Activated naive CD4-positive, alpha-beta T cell (primary cell): ENCODE measurements at regions not wholly inside any gene's neighbourhood (a gene's known extent, or its start where the extent isn't known, plus 50 kb on each side); places are given as distances from the start of the nearest gene placed in this dataset.

Experiments
- DNase-seq, 4 experiments: peaks; one replicate each; lab custom pipeline; 2025; lab: John Stamatoyannopoulos, UW

DNA sequence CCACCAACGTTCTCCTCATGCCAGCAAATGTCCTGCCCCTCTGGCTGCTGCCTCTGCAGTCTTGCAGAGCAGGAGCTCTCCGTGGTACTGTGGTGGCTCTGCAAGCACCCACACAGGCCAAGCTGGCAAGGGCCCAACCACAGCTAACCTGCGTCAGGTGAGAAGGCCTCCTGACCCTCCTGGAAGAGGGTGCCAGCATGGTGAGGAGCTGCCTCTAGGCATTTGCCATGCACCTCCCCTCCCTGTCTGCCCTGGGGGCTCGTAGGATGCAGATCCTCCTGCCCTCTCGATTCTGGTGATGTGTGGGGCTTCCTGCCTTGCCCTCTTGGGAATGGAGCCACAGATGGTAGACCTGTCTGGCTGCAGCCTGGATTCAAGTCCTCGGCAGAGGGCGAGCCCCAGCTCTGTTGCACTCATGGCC, 1408.8 kb downstream of the TBC1D22A start:
- DNase-seq, result no peak

DNA sequence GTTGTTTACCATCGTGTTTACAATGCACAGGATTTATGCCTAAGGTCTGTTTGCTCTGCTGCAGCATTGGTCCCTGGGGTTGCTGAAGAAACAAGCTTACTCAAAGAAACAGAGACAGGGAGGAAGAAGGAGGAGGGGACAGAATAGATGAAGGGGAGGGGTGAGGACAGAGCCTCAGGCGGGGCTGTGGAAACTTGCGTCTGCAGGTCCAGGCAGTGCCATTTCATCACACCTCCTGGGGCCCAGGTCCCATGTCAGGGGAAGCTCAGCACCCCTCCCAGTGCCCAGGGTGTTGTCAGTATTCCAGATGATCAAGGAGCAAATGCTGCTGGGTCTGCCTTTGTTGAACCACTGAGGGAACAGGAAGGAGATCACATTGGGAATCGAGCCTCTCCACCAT, 1406.8 kb downstream of the TBC1D22A start:
- no peak for DNase-seq

DNA sequence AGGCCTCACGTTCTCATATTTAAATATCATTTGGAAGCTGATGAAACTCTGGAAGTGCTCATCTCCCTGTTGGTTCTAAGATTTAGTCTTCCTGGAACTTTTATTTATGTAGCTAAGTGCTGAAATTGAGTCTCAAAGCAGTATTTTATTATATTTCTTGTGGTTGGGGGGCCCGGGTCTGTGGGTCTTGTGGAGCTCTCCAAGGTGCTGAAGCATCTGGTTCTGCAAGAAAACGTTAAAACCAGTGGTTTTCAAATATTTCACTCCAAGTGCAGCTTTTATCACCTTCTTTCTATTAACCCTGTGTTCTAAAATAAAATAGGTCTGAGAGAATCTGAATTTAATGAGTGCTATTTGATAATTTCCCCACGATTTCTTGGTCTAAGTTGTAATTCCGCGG, 1404.8 kb downstream of the TBC1D22A start:
- DNase-seq, result no peak

DNA sequence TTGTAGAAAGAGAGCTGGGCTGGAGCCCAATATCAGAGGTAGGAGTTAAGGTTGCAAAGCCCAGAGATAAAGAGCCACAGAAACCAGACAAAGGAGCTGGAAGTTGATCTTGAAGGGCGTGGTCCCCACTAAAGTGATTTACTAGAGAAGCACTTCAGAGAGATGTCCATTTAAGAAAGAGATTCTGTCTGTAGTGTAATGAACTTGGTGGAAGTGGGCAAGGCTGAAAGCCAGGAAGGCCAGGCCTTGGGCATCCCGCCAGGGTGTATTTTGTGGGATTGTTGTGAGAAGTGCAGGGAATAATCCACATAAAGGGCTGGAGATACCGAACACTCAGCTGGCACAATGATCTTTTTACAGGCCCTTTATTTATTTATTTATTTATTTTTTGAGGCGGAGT, 1398.8 kb downstream of the TBC1D22A start:
- no peak for DNase-seq

DNA sequence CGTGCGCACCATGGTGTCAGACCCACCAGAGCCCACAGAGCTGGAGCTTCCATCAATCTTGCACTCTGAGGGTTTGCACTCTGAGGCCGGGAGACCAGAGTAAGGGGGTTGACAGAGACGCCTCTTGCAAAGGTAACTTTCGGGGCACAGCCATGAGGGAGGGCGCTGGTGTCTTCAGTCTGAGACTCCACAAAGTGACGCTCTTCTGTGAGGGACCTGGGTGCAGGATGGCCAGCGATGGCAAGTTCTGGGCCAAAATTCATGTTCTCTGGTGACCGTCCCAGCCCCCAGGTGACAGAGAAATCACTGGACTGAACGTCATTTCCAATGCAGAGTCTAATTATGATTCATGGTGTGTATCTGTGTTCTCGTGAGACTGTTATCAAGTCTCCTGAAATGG, 1395.2 kb downstream of the TBC1D22A start:
- DNase-seq, result no peak

DNA sequence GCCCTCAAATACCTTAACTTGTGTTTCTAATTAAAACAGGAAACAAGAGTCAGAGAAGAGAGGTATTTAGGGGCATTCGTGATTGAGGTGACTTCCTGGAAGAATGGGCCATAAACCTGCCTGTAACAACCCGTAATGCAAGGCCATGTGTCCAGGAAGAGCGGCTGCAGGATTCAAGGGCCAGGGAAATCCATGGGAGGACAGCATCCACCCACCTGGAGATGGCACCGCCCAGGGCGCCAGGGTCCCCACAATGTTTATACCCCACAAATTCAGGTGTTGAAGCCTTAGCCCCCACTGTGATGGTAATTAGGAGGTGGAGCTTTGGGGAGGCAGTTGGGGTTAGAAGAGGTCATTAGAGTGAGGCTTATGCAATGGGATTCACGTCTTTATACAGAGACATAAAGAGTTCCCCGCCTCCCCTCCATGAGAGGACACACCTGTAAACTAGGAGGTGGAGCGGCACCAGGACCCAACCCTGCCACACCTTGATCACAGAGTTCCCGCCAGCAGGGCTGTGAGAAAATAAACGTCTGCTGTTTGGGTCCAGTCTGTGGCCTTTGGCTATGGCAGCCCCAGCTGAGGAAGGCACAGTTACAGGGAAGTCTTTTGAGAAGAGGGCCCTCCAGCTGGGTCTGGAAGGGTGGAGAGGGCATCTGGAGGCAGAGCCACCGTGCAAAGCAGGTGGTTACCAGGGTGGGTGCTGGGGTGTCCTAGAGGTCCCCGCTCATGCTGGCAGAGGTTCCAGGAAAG, 1394.3 kb downstream of the TBC1D22A start:
- DNase-seq, result no peak

DNA sequence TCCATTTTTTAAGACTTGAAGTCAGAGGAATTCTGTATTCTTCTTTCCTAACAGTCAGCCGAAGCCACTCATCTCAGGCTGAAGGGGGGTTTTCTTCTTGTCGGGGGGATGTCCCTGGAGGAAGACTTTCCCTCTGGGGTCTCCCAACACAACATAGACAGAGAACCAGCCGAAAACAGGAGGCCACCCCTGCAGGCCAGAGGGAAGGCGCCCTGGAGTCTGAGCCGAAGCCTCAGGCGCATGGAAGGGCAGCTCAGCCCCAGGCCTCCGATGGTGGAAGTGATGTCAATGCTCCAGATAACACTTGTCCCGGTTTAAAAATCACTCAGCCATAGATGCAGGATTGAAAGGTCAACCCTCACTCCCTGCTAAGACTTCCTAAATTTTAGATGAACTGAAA, 1393.0 kb downstream of the TBC1D22A start:
- DNase-seq, result no peak

DNA sequence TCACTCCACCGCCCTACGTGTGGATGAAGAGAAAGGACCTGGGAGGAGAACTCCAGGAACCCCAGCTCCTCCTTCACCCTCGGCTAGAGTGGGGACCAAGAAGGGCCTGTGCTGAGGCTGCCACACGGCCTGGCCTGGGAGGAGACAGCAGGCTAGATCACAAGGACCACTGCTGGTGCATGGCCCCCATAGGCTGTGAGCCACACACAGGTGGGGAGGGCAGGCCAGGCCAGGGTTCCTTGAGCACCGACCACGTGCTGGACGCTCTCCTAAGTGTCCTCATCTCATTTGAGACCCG, 1392.4 kb downstream of the TBC1D22A start:
- DNase-seq, result no peak

DNA sequence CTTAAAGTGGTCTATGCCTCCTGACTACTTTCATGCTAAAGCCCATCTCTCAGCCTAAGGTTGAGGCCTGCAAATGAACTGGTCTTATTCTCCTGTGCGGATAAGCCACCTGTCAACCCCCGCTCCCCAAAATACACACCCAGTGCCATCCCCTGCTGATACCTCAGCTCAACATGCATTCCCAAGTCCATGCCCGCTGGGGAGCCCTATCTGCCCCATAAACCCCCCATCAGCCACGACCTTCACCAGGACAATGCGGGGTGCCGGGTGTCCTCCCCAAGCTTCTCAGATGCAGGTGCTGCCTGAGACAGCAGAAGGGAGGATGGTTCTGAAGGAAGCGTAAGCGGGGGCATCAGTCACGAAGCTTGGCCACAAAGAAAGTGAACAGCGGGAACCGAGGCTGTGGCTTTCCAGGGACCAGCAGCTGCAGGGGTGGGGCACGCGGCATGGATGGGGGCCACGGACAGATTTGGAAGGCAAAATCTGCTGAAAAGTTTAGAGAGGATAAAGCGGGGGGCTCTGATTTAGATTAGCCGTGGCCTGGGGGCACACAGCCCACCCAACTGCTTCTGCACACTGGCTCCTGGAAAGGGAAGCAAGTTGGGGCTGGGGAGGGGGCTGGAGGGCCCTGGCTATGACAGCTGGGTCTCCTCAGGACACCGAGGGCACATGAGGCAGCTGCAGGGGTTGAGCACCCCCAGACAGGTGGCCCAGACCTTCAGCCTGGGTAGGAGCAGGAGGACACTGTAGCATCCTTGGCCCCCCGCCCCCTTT, 1391.9 kb downstream of the TBC1D22A start:
- no peak for DNase-seq

DNA sequence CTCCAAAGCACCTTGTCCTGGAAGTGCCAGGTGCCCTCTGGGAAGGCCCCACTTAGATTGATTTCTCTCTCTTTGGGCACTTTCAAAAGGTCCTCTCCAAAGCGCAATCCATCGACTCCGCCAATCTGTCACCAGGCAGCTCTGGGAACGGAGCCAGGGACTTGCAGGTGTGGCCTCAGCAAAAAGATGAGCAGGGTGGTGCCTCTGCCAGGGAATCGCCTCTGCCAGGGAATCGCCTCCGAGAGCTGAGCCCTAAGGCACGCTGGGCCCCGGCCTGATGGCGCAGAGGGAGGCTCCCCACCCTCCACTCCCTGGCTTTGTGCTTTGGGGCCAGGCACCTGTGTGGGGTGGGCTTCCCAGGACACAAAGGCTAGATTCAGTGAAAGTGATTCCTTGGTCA, 1391.3 kb downstream of the TBC1D22A start:
- no peak for DNase-seq

DNA sequence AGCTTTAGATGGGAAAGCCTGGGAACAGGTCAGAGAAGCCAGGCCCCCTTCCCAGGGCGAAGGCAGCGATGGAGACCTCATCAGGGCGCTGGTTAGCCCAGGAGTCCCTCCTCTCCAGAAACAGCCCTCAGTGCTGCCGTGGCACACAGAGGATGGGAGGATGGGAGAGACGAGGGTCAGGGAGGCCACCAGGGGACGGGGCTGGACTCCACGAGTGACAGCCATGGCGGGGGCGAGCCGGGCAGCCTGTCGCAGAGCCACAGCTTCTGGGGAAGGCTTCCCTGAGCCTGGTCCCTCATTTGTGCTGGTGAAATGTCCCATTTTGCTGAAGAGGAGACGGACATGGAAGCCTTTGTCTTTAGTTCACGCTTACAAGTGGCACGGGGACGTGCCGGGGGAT, 1390.5 kb downstream of the TBC1D22A start:
- no peak for DNase-seq

DNA sequence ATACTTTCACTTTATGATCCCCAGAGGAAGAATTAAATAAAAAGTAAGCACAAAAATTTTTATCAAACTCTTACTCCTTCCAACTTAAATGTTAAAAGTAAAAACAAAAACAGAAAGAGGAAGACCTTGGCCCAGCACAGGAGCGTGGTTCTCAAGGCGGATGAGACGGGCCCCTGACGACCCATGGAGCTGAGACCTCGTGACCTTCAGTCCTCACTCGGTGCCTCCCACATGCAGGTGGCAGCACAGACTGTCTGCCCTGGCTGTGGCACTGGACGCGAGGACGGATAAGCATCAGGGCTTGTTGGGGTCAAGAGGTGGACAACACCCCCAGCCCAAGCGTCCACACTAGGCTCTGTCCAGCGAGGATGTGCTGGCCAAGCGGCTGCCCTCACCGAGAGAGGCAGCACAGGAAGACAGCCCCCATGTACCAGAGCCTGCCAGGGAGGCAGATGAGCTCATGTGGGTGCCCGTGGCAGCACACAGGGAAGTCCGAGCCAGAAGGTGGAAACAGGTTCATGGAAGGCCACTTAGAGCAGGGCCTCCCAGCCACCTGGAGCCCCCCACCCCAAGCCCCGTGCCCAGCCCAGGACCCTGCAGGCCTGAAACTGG, 1389.8 kb downstream of the TBC1D22A start:
- no peak for DNase-seq

DNA sequence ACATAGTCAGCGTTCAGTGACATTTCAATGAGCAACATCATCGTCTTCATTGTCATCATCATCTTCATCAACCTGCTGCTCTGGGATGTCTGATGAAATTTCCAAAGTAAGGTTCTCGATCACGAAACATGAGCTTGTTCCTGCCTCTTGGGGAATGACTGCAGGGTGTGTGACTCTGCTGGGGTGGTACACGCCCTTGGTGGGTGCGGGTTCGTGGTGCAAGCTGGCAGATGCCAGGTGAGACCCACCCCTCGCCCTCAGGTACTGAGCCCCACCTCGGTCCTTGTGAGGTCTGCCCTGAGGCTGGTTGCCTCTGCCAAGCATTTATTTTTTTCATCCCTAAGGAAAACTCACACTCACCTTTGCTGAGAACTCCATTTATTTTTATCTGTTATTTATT, 1389.2 kb downstream of the TBC1D22A start:
- no peak for DNase-seq

DNA sequence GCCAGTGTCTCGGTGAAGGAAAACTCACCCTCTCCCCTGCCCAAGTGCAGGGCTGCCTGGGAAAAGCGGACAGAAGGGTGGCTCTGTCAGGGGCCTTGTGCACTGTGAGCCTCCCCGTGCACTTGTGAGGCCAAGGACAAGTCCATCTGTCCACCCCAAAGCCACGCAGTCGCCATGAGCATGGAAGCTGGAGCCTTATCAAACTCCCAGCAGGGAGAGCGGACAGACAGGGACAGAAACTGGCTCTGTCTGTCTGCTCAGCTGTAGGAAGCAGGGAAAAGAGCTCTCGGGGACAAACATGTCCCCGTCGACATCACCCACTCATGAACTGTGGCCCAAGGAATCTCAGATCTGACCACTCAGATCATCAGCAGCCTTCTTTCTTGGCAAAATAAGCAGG, 1385.4 kb downstream of the TBC1D22A start:
- DNase-seq, result no peak

DNA sequence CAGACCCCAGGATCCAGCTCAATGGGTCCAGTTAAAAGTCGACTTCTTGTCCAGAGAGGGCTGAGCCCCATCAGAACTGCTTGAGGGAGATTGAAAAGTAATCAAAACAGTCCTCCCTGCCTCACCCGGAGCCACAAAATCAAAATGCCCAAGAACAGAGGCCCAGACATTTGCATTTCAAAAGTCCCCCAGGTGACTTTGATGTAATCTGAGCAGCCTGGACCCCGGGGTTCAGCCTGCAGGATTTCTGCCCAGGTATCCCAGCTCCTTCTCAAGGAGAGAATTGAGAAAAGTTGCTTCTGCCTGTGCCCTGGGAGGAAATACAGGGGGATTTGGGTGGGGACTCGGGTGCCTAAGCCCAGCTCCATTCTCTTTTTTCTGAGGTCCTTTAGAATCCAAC, 1385.0 kb downstream of the TBC1D22A start:
- DNase-seq, result no peak

DNA sequence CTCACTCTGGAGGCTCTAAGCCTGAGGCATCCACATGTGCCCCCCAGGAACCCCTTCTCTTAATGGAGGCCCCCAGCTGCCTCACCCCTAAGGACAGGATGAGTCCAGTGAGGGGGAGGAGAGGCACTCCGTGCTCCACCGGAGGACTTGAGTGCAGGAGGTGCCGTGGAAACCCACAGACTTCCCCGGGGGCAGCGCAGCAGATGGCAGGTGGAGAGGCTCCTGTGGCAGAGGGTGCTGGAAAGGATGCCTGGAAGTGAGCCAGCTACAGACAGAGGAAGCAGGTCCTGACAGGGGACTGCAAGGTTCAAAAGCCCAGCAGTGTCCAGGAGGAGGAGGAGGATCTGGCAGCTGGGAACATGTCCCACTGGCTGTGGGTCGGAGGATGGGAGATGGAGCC, 1384.0 kb downstream of the TBC1D22A start:
- no peak for DNase-seq

DNA sequence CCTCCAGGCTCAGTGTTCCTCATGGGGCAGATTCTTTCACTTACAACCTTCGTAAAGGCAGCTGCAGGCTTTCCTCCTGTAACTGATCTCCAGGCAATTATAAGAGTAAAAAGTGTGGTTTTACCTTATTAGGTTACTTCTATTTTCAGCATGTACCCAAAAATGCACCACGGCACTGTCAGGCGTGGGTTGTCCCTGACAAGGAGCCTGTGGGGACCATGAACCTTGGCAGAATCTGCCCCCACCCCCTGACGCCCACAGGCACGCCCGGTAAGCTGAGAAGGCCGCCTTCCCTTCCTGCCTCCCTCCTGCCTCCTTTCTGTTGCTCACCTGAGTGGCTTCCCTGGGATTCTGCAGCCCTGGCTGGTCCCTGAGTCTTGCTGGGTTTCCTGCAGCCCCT, 1383.3 kb downstream of the TBC1D22A start:
- DNase-seq, result no peak

DNA sequence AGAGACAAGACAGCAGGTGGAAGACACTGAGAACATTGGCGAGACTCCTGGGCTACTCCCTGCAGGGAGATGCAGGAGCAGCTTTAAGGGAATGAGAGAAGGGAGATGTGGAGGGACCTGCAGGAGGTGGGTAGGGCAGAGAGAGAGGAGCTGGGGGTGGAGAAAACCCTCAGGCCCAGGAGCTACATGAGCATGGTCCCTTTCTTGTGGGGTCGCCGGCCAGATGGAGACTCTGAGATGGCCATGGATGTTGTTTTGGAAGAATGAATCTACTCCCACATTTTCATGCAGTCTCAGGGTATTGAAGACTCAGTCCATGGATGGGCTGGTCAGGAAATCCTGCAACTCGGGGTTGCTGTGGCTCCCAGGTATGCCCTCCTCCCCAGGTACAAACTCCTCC, 1381.9 kb downstream of the TBC1D22A start:
- DNase-seq, result no peak

DNA sequence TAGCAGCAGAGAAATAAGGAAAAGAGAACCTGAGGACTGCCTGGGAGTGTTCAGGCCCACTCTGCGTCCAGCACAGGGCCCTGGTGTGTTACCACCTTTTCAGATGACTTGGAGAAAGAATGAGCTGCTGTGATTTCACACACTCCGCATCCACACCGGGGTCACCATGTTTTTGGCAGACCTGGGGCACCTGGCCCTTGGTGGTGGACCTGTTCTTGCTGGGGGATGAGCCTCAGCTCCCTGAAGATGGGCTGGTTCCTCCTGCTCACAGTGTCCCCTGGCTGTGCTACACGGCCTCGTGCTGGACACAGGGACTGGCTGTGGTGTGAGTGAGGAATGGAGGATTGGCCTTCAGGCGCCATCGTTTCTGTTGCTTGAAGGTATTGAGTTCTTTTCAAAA, 1381.4 kb downstream of the TBC1D22A start:
- DNase-seq, result no peak

DNA sequence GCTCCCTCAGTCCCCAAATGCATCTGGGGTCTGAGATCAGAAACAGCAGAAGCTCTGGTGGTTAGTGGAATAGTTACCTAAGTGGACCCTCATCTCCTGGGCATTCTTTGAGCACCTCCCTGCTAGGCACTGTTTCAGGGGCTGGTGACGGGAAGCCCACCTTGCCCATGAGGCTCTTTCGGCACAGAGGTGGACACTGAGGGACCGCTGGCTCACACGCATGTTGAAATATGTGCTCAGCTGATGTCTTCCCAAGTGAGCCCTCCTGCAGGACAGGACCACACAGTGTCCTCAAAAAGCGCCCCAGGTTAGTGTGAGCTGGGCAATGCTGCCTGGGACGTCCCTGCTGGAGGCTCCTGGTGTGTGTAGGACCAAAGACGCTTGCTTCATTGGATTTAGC, 1379.9 kb downstream of the TBC1D22A start:
- DNase-seq, result no peak

DNA sequence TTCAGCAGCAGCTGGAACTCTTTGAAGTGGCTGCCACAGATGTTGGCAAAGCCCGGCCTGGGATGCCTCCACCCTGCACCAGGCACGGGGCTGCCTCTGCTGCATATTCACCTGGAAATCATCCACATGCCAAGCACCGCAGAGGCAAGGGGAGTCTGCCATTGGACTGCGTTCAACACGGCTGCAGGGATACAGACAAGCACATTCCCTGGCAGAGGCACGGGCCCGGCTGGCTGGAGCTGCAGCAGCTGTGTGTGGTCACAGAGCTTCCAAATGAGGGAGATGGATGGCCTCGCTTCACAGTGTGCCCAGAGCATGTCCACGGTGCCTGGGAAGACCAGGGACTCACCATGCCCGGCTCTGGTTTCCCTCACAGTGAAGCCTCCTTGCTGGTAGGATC, 1378.9 kb downstream of the TBC1D22A start:
- no peak for DNase-seq

DNA sequence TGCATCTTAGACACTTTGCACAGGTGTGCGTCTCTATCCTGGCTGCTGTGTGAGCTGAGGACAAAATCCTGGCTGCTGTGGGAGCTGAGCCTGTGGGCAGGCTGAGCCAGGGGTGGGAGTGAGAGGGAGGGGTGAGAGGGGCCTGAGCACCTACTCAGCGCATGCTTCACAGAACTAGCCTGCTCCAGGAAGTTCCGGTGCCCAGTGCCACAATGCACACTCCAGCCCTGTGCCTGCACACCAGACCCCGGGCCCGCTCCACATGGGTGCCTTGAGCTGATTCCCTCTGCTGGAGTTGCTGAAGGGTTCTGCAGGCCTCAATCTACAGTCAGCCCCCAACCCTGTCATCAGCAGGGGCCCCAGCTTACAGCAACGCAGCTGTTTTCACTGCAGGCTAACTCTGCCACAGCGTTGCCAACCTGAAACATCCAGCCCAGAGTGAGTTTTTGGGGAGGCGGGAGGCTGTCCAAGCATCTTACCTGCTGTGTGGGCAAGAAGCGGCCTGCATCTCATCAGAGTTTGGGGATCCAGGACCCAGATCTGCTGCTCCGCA, 1377.9 kb downstream of the TBC1D22A start:
- no peak for DNase-seq

DNA sequence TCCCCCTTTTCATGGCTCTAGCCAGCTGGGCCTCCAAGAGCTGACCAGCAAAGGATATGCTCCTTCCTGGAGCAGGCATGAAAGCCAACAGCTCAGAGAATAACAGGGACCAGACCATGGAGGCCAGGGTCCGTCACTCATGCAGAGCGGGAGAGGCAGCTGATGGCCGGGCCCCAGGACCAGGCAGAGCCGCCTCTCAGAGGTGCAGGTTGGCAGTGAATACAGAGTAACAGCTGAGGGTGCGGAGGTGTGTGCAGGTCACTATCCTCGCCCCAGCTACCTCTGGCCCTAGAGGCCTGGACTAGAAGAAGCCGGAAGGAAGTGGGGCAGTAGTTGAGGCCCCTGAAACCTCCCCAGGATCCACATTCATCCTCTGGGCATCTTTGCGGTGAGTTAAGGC, 1377.3 kb downstream of the TBC1D22A start:
- no peak for DNase-seq
